ENCODE measurements at regions not wholly inside any gene's neighbourhood (a gene's known extent, or its start where the extent isn't known, plus 50 kb on each side); places are given as distances from the start of the nearest gene placed in this dataset.

GRCh38 chr6:117018771-117019170, 141.7 kb downstream of the RFX6 start:
- WGBS, result 34% methylated on average over 1 of the region's 1 CpG
- DNase-seq (ENCODE audit: low spot score), result no peak
- H3K27ac ChIP-seq, result no peak overlapping the region
- no peaks in the 10 kb centered on the region for H3K36me3 ChIP-seq
- H3K27me3 ChIP-seq (replicated peaks; ENCODE audit: insufficient read depth), result no peaks in the 10 kb centered on the region
- no peak overlapping the region for H3K4me3 ChIP-seq
- no peaks in the 10 kb centered on the region for H3K4me1 ChIP-seq (replicated peaks)
- no peaks in the 10 kb centered on the region for H3K9me3 ChIP-seq
- TF ChIP-seq CTCF (IDR thresholded peaks at IDR 0.05), result no peak
- TF ChIP-seq POLR2A (IDR thresholded peaks at IDR 0.05), result no peak
- TF ChIP-seq POLR2AphosphoS5 (IDR thresholded peaks at IDR 0.05), result no peak
- intact Hi-C loops (cut with DNase I), result no loop called here

GRCh38 chr6:117022774-117023173, 145.7 kb downstream of the RFX6 start:
- TF ChIP-seq POLR2A (IDR thresholded peaks at IDR 0.05) (no peak), POLR2AphosphoS5 (IDR thresholded peaks at IDR 0.05) (no peak), CTCF (IDR thresholded peaks at IDR 0.05) (no peak)
- no peaks in the 10 kb centered on the region for H3K36me3 ChIP-seq
- intact Hi-C loops (cut with DNase I), result no loop called here
- no peak overlapping the region for H3K4me3 ChIP-seq
- DNase-seq (ENCODE audit: low spot score), result no peak
- no peaks in the 10 kb centered on the region for H3K4me1 ChIP-seq (replicated peaks)
- H3K9me3 ChIP-seq, result no peaks in the 10 kb centered on the region
- H3K27me3 ChIP-seq (replicated peaks; ENCODE audit: insufficient read depth), result no peaks in the 10 kb centered on the region
- no peak overlapping the region for H3K27ac ChIP-seq

- intact Hi-C loops (cut with DNase I), result no loop called here
- Histone ChIP-seq H3K27ac (no peak overlapping the region), H3K4me3 (no peak overlapping the region), H3K9me3 (no peaks in the 10 kb centered on the region), H3K4me1 (replicated peaks) (no peaks in the 10 kb centered on the region), H3K36me3 (no peaks in the 10 kb centered on the region), H3K27me3 (replicated peaks; ENCODE audit: insufficient read depth) (no peaks in the 10 kb centered on the region)
- DNase-seq (ENCODE audit: low spot score), result no peak
- 59% methylated on average over 5 of the region's 5 CpGs for WGBS
- no peak for TF ChIP-seq POLR2A (IDR thresholded peaks at IDR 0.05)
- TF ChIP-seq CTCF (IDR thresholded peaks at IDR 0.05), result no peak
- no peak for TF ChIP-seq POLR2AphosphoS5 (IDR thresholded peaks at IDR 0.05)
Measured at GRCh38 chr6:117025310-117025709, 148.3 kb downstream of the RFX6 start.

- Histone ChIP-seq H3K36me3 (no peaks in the 10 kb centered on the region), H3K9me3 (no peaks in the 10 kb centered on the region), H3K4me1 (replicated peaks) (no peaks in the 10 kb centered on the region), H3K27ac (no peak overlapping the region), H3K27me3 (replicated peaks; ENCODE audit: insufficient read depth) (no peaks in the 10 kb centered on the region), H3K4me3 (no peak overlapping the region)
- WGBS, result 47% methylated on average over 1 of the region's 1 CpG
- intact Hi-C loops (cut with DNase I), result no loop called here
- DNase-seq (ENCODE audit: low spot score), result no peak
- TF ChIP-seq CTCF (IDR thresholded peaks at IDR 0.05) (no peak), POLR2AphosphoS5 (IDR thresholded peaks at IDR 0.05) (no peak), POLR2A (IDR thresholded peaks at IDR 0.05) (no peak)
Measured at GRCh38 chr6:117028256-117028655, 151.2 kb downstream of the RFX6 start.

- no peak for TF ChIP-seq POLR2AphosphoS5 (IDR thresholded peaks at IDR 0.05)
- no peak for TF ChIP-seq POLR2A (IDR thresholded peaks at IDR 0.05)
- TF ChIP-seq CTCF (IDR thresholded peaks at IDR 0.05), result no peak
- 56% methylated on average over 2 of the region's 2 CpGs for WGBS
- H3K36me3 ChIP-seq, result no peaks in the 10 kb centered on the region
- H3K4me1 ChIP-seq (replicated peaks), result no peaks in the 10 kb centered on the region
- no peaks in the 10 kb centered on the region for H3K27me3 ChIP-seq (replicated peaks; ENCODE audit: insufficient read depth)
- no peak for DNase-seq (ENCODE audit: low spot score)
- no peak overlapping the region for H3K27ac ChIP-seq
- H3K9me3 ChIP-seq, result no peaks in the 10 kb centered on the region
- intact Hi-C loops (cut with DNase I), result no loop called here
- H3K4me3 ChIP-seq, result no peak overlapping the region
Measured at GRCh38 chr6:117034547-117034946, 157.5 kb downstream of the RFX6 start.
